MCF 10A (cell line): ENCODE measurements at regions not wholly inside any gene's neighbourhood (a gene's known extent, or its start where the extent isn't known, plus 50 kb on each side); places are given as distances from the start of the nearest gene placed in this dataset.

ENCODE experiments used
- BruUV-seq: library from RNA; stranded (reverse); fragments of 400-500 nt; replicated peaks from 2 replicates; lab custom pipeline; 2021; lab: Mats Ljungman, UMichigan
- CTCF ChIA-PET: fragments of 300-600 bp; sonication (Branson Sonifier 250); formaldehyde crosslinking; extraction: SDS; loops from one replicate; lab custom pipeline; 2021; ENCODE audit warnings: antibody characterized with exemption, inconsistent platforms; lab: Yijun Ruan, JAX
- POLR2A ChIA-PET: fragments of 300-600, 350-650 bp; sonication (Branson Sonifier 250); formaldehyde crosslinking; extraction: SDS; loops from one replicate; lab custom pipeline; 2020; ENCODE audit warnings: antibody characterized with exemption, inconsistent platforms; lab: Yijun Ruan, JAX
- DNase-seq: peaks from one replicate; pipeline ENCODE4 v3.0.0-alpha.2; 2018; ENCODE audit not compliant: unreplicated experiment
- H3K27ac Mint-ChIP-seq: one replicate; pipeline ENCODE4 v1.8.0; 2022; ENCODE audit warnings: mild to moderate bottlenecking, low read depth, mixed read lengths; ENCODE audit not compliant: unreplicated experiment
- H3K27me3 Mint-ChIP-seq: one replicate; pipeline ENCODE4 v1.8.0; 2022; ENCODE audit warnings: mixed read lengths; ENCODE audit not compliant: insufficient read depth, unreplicated experiment
- H3K36me3 Mint-ChIP-seq: one replicate; pipeline ENCODE4 v1.8.0; 2022; ENCODE audit warnings: mild to moderate bottlenecking, moderate library complexity, mixed read lengths; ENCODE audit not compliant: insufficient read depth, unreplicated experiment
- H3K4me1 Mint-ChIP-seq: one replicate; pipeline ENCODE4 v1.8.0; 2022; ENCODE audit warnings: mixed read lengths; ENCODE audit not compliant: insufficient read depth, unreplicated experiment
- H3K4me3 Mint-ChIP-seq: one replicate; pipeline ENCODE4 v1.8.0; 2022; ENCODE audit warnings: mild to moderate bottlenecking, moderate library complexity, mixed read lengths; ENCODE audit not compliant: unreplicated experiment
- H3K9me3 Mint-ChIP-seq: one replicate; pipeline ENCODE4 v1.8.0; 2022; ENCODE audit warnings: mixed read lengths; ENCODE audit not compliant: unreplicated experiment
- CTCF ChIP-seq: fragments of 200-600 bp; IDR thresholded peaks from one replicate; pipeline ENCODE4 v1.8.0; 2022; ENCODE audit warnings: antibody characterized with exemption, mild to moderate bottlenecking; ENCODE audit not compliant: unreplicated experiment
- intact Hi-C: fragments of 100-400 bp; cut with micrococcal nuclease; formaldehyde crosslinking; loops from 2 replicates; pipeline ENCODE4 v1.14.1; 2022

GRCh38 chr2:217101972-217102371 is 242.1 kb upstream of the TNP1 start:
- no peak overlapping the region for H3K27ac Mint-ChIP-seq
- intact Hi-C loops = no loop called here
- no peaks in the 10 kb centered on the region for H3K27me3 Mint-ChIP-seq
- no peak overlapping the region for H3K4me3 Mint-ChIP-seq
- no peak for TF ChIP-seq CTCF
- POLR2A ChIA-PET = no interaction called here
- CTCF ChIA-PET = interaction anchor here (0.6 kb wide), 2 partner anchors 391 to 404 kb away, joined by 3 read pairs; no protein-coding TSS in a partner anchor
- peaks cover 30% of the 10 kb centered on the region for H3K4me1 Mint-ChIP-seq
- H3K36me3 Mint-ChIP-seq = no peaks in the 10 kb centered on the region
- DNase-seq = no peak
- BruUV-seq = no TSS peak
- peaks cover 8% of the 10 kb centered on the region for H3K9me3 Mint-ChIP-seq

- Mint-ChIP-seq H3K27ac (no peak overlapping the region), H3K4me1 (peaks cover 9% of the 10 kb centered on the region), H3K27me3 (no peaks in the 10 kb centered on the region), H3K36me3 (no peaks in the 10 kb centered on the region), H3K9me3 (no peaks in the 10 kb centered on the region), H3K4me3 (no peak overlapping the region)
- no peak for TF ChIP-seq CTCF
- peak; percentile 38 for DNase-seq
- BruUV-seq = no TSS peak
- ChIA-PET POLR2A (no interaction called here), CTCF (no interaction called here)
- intact Hi-C loops = no loop called here
These were observed 239.7 kb upstream of the TNP1 start for GRCh38 chr2:217099561-217099960.

GRCh38 chr2:217098435-217098834 is 238.6 kb upstream of the TNP1 start:
- H3K4me3 Mint-ChIP-seq = no peak overlapping the region
- ChIA-PET POLR2A (no interaction called here), CTCF (interaction anchor here (1.0 kb wide), 1 partner anchor 400 kb away, joined by 3 read pairs; no protein-coding TSS in a partner anchor)
- no peaks in the 10 kb centered on the region for H3K4me1 Mint-ChIP-seq
- no peaks in the 10 kb centered on the region for H3K27me3 Mint-ChIP-seq
- no peak for DNase-seq
- BruUV-seq = no TSS peak
- H3K36me3 Mint-ChIP-seq = no peaks in the 10 kb centered on the region
- no peak overlapping the region for H3K27ac Mint-ChIP-seq
- TF ChIP-seq CTCF = no peak
- intact Hi-C loops = no loop called here
- H3K9me3 Mint-ChIP-seq = no peaks in the 10 kb centered on the region

GRCh38 chr2:217097346-217097745 is 237.5 kb upstream of the TNP1 start:
- TF ChIP-seq CTCF = no peak
- ChIA-PET POLR2A (no interaction called here), CTCF (interaction anchor here (1.0 kb wide), 1 partner anchor 399 kb away, joined by 3 read pairs; no protein-coding TSS in a partner anchor)
- Mint-ChIP-seq H3K9me3 (no peaks in the 10 kb centered on the region), H3K27me3 (no peaks in the 10 kb centered on the region), H3K27ac (no peak overlapping the region), H3K36me3 (no peaks in the 10 kb centered on the region), H3K4me3 (no peak overlapping the region), H3K4me1 (no peaks in the 10 kb centered on the region)
- no TSS peak for BruUV-seq
- intact Hi-C loops = no loop called here
- DNase-seq = no peak
